ENCODE measurements at regions not wholly inside any gene's neighbourhood (a gene's known extent, or its start where the extent isn't known, plus 50 kb on each side); places are given as distances from the start of the nearest gene placed in this dataset.

GRCh38 chr1:37306871-37307270 is 167.5 kb upstream of the ZC3H12A start:
- TF ChIP-seq CTCF (IDR thresholded peaks at IDR 0.05; ENCODE audit: extremely low read depth in 1 of 2, insufficient read depth in 1 of 2, low read depth in 1 of 2, low read length in 2 of 2) (no peak), POLR2A (IDR thresholded peaks at IDR 0.05; ENCODE audit: low read depth, low read length) (no peak), POLR2AphosphoS5 (IDR thresholded peaks at IDR 0.05; ENCODE audit: insufficient read depth, low read depth, low read length) (no peak), MAX (IDR thresholded peaks at IDR 0.05; ENCODE audit: insufficient read depth, insufficient read length) (no peak), MYC (IDR thresholded peaks at IDR 0.05; ENCODE audit: low read depth, low read length) (no peak), GATA2 (IDR thresholded peaks at IDR 0.05; ENCODE audit: insufficient read depth, insufficient read length, low read depth, low read length) (no peak), EZH2 (IDR thresholded peaks at IDR 0.05; ENCODE audit: borderline replicate concordance, low read depth, low read length, severe bottlenecking) (no peak), JUN (IDR thresholded peaks at IDR 0.05; ENCODE audit: borderline replicate concordance, insufficient read depth, insufficient read length, low read depth) (no peak)

Measured in endothelial cell of umbilical vein (primary cell).